ENCODE measurements at regions not wholly inside any gene's neighbourhood (a gene's known extent, or its start where the extent isn't known, plus 50 kb on each side); places are given as distances from the start of the nearest gene placed in this dataset.

DNA sequence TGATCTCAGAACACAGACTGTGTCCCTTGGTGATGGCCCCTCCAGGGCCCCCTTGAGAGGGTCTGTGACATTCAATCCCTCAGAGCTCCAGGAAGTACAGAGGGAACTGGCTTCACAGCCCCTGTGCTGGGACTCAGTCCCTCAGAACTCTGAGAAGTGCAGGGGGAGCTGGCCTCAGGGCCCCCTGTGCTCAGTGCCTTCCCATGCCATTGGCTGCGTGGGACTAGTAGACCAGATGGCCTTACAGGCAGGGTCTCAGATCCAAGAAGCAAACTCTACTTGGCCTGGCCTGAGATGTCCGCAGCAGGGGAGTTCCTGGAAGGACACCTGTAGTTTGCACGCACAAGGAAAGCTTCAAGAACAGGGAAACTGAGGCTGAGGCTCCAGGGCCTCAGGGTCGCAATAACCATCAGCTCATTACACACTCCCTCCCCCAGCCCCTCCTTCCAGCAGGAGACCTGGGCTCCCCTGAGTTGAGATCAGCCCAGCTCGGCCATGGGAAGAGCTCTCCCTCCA lies 138.4 kb downstream of the BRD1 start:
- TF ChIP-seq CTCF (IDR thresholded peaks at IDR 0.05) (no peak), POLR2AphosphoS5 (IDR thresholded peaks at IDR 0.05; ENCODE audit: low read depth, low read length) (no peak), TCF7L2 (IDR thresholded peaks at IDR 0.05; ENCODE audit: low read depth, low read length) (no peak), SIN3A (IDR thresholded peaks at IDR 0.05; ENCODE audit: borderline replicate concordance, insufficient read depth, low read depth, low read length) (no peak)
- TF ChIP-seq, protein P1, sequence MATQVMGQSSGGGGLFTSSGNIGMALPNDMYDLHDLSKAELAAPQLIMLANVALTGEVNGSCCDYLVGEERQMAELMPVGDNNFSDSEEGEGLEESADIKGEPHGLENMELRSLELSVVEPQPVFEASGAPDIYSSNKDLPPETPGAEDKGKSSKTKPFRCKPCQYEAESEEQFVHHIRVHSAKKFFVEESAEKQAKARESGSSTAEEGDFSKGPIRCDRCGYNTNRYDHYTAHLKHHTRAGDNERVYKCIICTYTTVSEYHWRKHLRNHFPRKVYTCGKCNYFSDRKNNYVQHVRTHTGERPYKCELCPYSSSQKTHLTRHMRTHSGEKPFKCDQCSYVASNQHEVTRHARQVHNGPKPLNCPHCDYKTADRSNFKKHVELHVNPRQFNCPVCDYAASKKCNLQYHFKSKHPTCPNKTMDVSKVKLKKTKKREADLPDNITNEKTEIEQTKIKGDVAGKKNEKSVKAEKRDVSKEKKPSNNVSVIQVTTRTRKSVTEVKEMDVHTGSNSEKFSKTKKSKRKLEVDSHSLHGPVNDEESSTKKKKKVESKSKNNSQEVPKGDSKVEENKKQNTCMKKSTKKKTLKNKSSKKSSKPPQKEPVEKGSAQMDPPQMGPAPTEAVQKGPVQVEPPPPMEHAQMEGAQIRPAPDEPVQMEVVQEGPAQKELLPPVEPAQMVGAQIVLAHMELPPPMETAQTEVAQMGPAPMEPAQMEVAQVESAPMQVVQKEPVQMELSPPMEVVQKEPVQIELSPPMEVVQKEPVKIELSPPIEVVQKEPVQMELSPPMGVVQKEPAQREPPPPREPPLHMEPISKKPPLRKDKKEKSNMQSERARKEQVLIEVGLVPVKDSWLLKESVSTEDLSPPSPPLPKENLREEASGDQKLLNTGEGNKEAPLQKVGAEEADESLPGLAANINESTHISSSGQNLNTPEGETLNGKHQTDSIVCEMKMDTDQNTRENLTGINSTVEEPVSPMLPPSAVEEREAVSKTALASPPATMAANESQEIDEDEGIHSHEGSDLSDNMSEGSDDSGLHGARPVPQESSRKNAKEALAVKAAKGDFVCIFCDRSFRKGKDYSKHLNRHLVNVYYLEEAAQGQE (IDR thresholded peaks at IDR 0.05; ENCODE audit: insufficient read depth in 1 of 2, low read depth in 2 of 2, low read length in 1 of 2), result no peak

Data from Panc1 (cell line).